Ishikawa (cell line): ENCODE measurements at regions not wholly inside any gene's neighbourhood (a gene's known extent, or its start where the extent isn't known, plus 50 kb on each side); places are given as distances from the start of the nearest gene placed in this dataset.

Experiments
- CEBPB ChIP-seq: IDR thresholded peaks from 2 replicates; pipeline ENCODE4 v1.6.1; 2012
- CREB1 ChIP-seq: IDR thresholded peaks from 2 replicates; pipeline ENCODE4 v1.6.1; 2012; ENCODE audit warnings: low read depth
- EGR1 ChIP-seq: IDR thresholded peaks from 2 replicates; pipeline ENCODE4 v1.6.1; 2012
- EP300 ChIP-seq: IDR thresholded peaks from 2 replicates; pipeline ENCODE4 v1.6.1; 2012; ENCODE audit warnings: borderline replicate concordance
- FOXM1 ChIP-seq: IDR thresholded peaks from 2 replicates; pipeline ENCODE4 v1.6.1; 2012; ENCODE audit warnings: low read depth, borderline replicate concordance
- MAX ChIP-seq: IDR thresholded peaks from 2 replicates; pipeline ENCODE4 v1.6.1; 2012
- NFIC ChIP-seq: IDR thresholded peaks from 2 replicates; pipeline ENCODE4 v1.6.1; 2012
- RAD21 ChIP-seq: IDR thresholded peaks from 2 replicates; pipeline ENCODE4 v1.6.1; 2012; ENCODE audit warnings: low read depth
- REST ChIP-seq: IDR thresholded peaks from 2 replicates; pipeline ENCODE4 v1.6.1; 2012; ENCODE audit warnings: low read depth, mild to moderate bottlenecking
- TAF1 ChIP-seq: IDR thresholded peaks from 2 replicates; pipeline ENCODE4 v1.6.1; 2012; ENCODE audit warnings: low read depth, mild to moderate bottlenecking
- TCF12 ChIP-seq: IDR thresholded peaks from 2 replicates; pipeline ENCODE4 v1.6.1; 2012; ENCODE audit warnings: low read depth
- TEAD4 ChIP-seq: IDR thresholded peaks from 2 replicates; pipeline ENCODE4 v1.6.1; 2012
- USF1 ChIP-seq: IDR thresholded peaks from 2 replicates; pipeline ENCODE4 v1.6.1; 2012
- YY1 ChIP-seq: IDR thresholded peaks from 2 replicates; pipeline ENCODE4 v1.6.1; 2012; ENCODE audit warnings: low read depth
- ZBTB7A ChIP-seq: IDR thresholded peaks from 2 replicates; pipeline ENCODE4 v1.6.1; 2012; ENCODE audit warnings: low read depth

GRCh38 chr13:34462843-34463242 is 479.2 kb upstream of the NBEA start:
- TF ChIP-seq MAX (no peak), REST (no peak), EGR1 (no peak), TAF1 (no peak), FOXM1 (no peak), ZBTB7A (no peak), TCF12 (no peak), TEAD4 (no peak), USF1 (no peak), RAD21 (no peak), EP300 (no peak), NFIC (no peak), YY1 (no peak), CEBPB (no peak), CREB1 (no peak)

- TF ChIP-seq EP300 (no peak), CREB1 (no peak), CEBPB (no peak), YY1 (no peak), TAF1 (no peak), REST (no peak), TCF12 (no peak)
Measured at GRCh38 chr13:34464011-34464410, 478.1 kb upstream of the NBEA start.

GRCh38 chr13:34465423-34465922 is 476.6 kb upstream of the NBEA start:
- TF ChIP-seq ZBTB7A (no peak), TCF12 (no peak), MAX (no peak), EP300 (no peak), TEAD4 (no peak), USF1 (no peak), FOXM1 (no peak), CEBPB (no peak), EGR1 (no peak), TAF1 (no peak), REST (no peak), CREB1 (no peak)

- TF ChIP-seq TAF1: no peak
Measured at GRCh38 chr13:34466301-34466700, 475.8 kb upstream of the NBEA start.

GRCh38 chr13:34467450-34468083 is 474.5 kb upstream of the NBEA start:
- TF ChIP-seq EP300: no peak
